ENCODE measurements at regions not wholly inside any gene's neighbourhood (a gene's known extent, or its start where the extent isn't known, plus 50 kb on each side); places are given as distances from the start of the nearest gene placed in this dataset.

DNA sequence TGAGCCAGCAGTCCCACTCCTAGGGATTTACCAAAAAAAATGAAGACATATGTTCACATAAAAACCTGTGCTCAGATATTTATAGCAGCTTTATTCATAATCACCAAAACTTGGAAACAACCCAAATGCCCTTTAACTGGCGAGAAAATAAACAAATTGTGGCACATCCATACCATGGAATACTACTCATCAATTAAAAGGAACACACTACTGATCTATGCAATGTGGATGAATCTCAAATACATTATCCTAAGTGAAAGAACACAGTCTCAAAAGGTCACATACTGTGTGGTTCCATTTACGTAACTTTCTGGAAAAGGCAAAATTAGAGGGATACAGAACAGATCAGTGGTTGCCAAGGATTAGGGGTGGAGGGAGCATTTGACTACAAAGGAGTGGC, 394.5 kb downstream of the SHQ1 start:
- no peak for DNase-seq

- DNase-seq, result no peak
These were observed 395.5 kb downstream of the SHQ1 start for GRCh38 chr3:72452745-72453144.

GRCh38 chr3:72451841-72452240, 396.4 kb downstream of the SHQ1 start:
- DNase-seq, result no peak

DNA sequence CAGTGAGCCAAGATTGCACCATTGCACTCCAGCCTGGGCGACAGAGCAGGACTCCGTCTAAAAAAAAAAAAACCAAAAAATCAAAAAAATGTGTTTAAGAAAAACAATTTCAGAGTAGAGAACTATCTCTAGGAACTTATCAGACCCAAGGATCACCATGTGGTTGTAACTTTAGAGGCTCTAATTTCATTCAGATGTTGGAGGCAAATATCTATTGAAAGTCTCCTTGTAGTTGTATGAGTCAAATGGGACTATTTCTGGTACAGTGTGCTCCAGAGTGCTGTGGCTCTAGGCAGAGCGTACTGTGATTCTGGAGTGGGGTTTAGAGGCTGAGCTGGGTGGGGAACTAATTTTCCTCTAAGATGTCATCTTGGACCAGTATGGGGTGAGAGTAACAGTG, 398.7 kb downstream of the SHQ1 start:
- no peak for DNase-seq

DNA sequence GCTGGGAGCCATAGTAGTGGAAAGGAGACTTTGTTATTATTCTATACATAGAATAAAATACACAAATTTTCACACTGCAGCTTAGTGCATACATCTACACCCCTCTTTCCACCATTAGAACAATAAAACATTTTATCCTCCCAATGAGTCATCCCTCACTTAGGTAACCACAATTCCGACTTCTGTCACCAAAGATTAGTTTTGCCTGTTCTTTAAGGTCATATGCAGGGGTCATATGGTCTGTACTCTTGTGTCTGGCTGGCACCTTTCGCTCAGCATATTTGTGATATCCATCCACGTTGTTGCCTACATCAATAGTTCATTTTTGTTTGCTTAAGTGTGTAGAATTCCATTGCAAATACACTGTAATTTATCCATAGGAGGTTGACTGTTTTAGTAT, 399.4 kb downstream of the SHQ1 start:
- no peak for DNase-seq

- no peak for DNase-seq
These were observed 399.8 kb downstream of the SHQ1 start for GRCh38 chr3:72448375-72448823.

DNA sequence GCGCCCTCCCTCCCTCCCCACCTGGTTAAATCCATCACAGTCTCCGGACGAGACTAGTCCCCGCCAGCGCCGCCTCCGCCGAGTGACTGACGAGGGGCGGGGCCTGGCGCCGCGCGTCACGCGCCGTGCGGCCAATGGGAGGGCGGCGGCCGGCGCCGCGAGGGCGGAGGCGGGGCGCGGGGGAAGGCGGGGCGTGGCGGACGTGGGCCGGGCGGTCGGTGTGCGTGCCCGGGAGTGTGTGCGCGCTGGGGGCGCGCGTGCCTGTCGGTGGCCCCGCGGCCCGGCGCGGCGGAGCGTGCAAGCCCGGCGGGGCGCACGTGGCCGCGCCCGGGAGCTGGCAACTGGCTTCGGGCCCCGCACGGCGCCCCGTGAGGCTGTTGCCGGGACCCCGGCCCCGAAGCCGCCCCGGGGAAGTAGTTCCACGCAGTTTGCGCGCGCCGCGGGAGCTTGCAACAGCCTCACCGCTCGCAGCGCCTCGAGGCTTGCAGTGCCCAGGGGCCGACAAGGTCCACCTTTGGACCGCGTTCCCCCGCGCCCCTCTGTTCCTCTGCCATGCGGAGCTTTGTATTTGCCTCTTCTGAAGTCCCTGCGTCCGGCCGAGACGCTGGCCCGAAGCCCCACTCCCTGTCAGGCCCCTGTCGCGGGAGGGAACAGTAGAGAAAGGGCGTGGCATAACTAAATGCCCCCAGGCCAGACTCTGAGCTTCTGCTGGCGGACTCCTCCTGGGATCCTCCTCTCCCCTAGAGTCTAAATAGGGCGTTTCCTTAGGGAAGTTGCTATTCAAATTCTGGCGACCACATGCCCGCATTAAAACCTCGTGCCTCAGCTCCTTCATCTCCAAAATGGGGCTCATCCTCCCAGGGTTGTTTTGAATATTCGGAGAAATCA, 400.9 kb downstream of the SHQ1 start:
- peak; percentile 61 for DNase-seq

GRCh38 chr3:72446218-72447058, 401.8 kb downstream of the SHQ1 start, which contains the start of gene RYBP:
TSS of gene RYBP (minus strand) at chr3:72446621.
- no peak for DNase-seq

GRCh38 chr3:72445827-72446217, 402.4 kb downstream of the SHQ1 start:
- DNase-seq, result no peak

DNA sequence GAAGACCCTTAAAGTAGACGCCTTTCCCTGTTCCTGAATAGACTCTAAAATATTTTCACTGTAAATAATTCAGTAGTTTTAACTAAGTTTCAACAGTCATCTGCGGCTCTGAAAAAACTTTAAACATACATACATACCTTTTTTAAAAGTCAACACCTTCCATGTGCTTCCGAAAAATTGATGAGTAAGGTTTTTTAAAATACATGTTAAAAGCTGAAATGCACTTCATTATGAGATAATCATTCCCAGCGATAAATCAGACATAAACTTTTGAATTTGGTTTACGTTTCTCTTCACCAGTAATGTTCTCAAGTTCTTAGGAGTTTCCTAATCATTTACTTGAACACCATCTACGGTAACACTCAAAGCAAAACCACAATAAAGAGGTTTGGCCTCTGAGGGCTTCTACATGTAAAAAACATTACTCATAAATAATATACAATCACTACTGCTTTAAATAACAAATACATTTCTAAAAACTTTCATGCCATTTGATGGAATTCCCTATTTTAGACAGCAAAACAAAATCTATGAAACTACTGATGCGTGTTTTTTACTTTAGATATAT, 403.5 kb downstream of the SHQ1 start:
- no peak for DNase-seq

DNA sequence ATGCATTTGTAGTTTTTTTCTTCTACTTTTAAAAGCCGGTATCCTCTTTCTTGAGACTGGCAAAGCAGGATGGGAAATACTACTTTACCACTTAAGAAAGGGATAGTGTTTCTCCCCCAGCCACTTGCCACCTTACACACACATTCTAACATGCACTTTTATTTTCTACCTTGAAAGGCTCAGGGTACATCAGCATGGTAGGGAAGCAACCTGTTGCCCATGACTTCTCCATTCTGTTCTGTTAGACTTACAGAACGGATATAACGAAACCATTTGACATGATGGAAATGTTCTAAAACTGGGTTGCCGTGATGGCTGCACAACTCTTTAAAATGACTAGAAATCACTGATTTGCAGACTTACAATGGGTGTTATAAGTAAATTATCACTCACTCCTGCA, 405.5 kb downstream of the SHQ1 start:
- DNase-seq, result no peak

- no peak for DNase-seq
These were observed 406.8 kb downstream of the SHQ1 start for GRCh38 chr3:72441284-72441994.

DNA sequence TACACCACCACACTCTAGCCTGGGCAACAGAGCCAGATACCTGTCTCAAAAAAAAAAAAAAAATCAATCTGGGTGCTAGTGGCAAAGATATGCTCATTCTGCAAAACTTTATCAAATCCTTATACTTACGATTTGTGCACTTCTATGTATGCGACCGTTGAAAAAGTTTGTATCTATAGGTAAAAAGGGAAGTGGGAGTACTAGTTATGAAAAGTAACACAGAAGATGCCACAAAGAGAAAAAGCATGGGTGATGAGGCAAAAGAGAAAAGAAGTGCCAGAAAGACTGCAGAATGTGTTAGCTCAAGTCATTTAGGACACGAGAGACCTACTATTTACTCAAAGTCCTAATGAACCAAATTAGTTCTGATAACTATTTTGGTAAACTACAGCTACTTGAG, 407.8 kb downstream of the SHQ1 start:
- no peak for DNase-seq

DNA sequence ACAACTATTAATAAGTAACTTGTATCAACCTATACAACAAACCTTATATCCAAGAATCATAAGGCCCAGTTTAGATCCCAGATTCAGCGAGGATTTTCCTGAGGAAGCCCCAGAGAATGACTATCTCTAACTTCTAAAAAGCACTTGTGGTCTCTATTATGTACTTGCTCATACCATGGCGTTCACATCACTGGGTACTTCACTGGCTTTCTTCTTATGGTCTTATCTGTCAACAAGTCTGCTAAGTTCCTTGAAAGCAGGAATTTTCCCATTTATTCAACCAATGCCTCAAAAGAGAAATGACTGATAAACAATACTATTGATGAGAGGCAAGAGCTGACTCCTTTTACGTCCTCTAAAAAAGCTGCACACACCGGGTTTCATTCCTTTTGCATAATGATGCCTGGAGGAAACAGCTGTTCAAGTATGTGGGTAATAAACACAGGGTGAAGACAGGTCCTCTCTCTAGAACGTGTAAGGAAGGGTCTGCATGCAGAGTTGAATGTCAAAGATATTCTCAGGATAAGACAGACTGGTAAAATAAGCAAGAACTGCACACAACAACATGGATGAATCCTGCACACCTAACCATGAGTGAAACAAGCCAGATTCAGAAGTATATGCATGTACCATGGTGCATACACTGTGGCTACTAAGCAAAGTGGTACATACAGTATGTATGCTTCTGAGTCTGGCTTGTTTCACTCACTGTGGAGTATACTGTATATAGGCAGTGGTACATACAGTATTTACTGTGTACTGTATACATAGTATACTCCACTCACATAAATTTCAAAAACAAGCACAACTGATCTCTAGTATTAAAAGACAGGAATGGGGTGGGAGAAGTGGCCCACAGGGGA, 408.7 kb downstream of the SHQ1 start:
- no peak for DNase-seq

GRCh38 chr3:72437661-72438406, 410.4 kb downstream of the SHQ1 start:
- no peak for DNase-seq

DNA sequence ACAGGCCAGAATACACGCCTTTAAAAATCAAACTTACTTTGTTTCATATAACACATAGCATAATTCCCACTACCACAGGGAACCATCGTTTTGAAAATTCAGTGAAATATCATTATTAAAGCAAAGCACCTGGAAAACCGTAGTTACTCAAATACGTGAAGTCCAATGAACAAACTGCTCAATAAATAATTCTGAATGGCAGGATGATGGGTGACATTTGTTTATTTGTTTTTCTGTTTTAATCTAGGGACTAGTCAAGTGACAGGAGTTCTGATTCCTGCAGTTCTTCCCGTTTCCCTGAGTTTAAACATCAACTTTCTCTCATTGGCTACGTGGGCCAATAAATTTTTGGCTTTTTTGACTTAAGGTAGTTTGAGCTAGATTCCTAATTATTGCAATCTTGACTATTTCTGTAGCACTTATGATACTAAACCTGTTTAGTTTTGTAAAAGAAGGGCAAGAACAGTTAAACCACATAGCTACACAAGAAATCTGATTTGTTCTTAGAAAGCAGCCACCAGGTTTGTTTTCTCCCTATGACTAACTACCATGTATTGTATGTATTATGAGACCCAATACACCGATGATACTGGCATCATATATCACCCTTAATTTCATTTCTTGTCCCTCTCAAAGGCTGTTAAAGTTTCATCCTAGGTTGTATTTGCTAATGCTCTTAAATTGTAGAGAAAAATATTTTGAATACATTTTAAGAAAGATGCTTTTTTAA, 411.2 kb downstream of the SHQ1 start:
- no peak for DNase-seq

DNA sequence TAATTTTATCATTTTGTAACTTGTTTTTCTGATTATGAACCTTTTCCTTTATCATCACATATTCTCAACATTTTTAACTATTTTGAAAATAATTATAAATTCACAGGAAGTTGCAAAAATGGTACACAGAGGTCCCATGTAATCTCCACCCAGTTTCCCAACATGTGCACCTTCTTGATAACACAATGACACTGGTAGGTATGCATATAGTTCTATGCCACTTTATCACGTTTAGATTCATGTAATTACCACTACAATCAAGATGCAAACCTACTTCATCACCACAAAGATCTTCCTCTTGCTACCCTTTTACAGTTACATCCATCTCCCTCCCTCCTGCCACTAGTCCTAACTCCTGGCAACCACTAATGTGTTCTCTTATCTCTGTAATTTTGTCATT, 413.9 kb downstream of the SHQ1 start:
- no peak for DNase-seq

DNA sequence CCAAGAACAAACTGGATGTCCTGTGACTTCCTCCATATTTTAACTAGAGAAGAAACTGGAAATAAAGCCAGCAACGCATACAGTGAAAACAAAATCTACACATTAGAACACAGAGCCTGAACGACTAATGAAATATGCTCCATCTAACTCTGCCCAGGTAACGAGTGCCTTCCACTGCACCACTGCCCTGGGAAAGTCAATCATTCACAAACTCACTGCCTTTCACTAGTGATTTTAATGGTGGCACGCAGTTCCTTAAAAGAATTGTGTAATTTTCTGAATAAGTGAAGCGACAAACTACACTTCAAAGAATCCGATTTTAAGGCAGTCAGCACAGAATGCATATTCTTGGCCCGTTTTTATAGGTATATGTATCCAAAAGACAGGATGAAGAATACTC, 416.0 kb downstream of the SHQ1 start:
- DNase-seq, result no peak

DNA sequence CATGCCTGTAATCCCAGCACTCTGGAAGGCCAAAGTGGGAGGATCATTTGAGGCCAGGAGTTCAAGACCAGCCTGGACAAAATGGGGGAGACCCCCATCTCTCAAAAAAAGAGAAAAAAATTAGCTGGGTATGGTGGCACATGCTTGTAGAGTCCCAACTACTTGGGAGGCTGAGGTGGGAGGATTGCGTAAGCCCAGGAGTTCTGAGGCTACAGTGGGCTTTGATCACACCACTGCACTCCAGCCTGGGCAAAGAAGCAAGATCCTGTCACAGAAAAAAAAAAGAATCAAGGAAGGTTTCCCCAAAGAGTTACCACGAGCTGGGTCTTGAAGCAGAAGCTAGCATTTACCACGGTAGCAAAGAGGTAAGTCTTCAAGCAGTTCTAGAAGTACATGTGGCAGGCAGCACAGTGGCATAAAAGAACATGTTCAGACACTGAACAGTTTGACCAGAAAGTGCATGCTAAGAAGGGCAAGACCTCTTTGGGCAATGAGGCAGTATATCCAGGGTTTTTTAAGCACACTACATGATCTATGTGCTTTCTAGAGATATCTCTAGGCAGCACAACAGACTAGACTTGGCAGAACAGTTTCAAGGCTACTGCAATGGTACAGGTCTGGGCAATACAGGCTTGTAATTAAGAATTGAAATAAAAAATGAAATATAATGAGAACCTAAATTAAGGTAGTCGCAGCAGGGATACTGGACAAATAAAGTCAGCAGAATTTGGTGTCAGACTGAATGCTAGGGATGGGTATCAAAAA, 418.5 kb downstream of the SHQ1 start:
- DNase-seq, result no peak

- DNase-seq, result no peak
These were observed 419.4 kb downstream of the SHQ1 start for GRCh38 chr3:72428803-72429202.
